PC-3 (cell line): ENCODE measurements at regions not wholly inside any gene's neighbourhood (a gene's known extent, or its start where the extent isn't known, plus 50 kb on each side); places are given as distances from the start of the nearest gene placed in this dataset.

Experiments
- ATAC-seq: fragments of 200-7000 bp; cut with Tn5 transposase; 2 replicates; pipeline ENCODE4 v1.9.1; 2020; ENCODE audit warnings: mild to moderate bottlenecking, moderate library complexity
- BruUV-seq: library from RNA; stranded (reverse); fragments of 400-500 nt; replicated peaks from 2 replicates; lab custom pipeline; 2021; lab: Mats Ljungman, UMichigan
- CTCF ChIA-PET: fragments of 300-600 bp; sonication (Branson Sonifier 250); formaldehyde crosslinking; loops from one replicate; lab custom pipeline; 2022; ENCODE audit warnings: antibody characterized with exemption; lab: Charles Lee
- POLR2A ChIA-PET: fragments of 300-600 bp; sonication (Branson Sonifier 250); formaldehyde crosslinking; loops from one replicate; lab custom pipeline; 2022; ENCODE audit warnings: antibody characterized with exemption; ENCODE audit not compliant: unreplicated experiment; lab: Charles Lee
- DNase-seq: peaks from one replicate; pipeline ENCODE4 v3.0.0-alpha.2; 2015
- H2AFZ ChIP-seq: fragments of 300-600 bp; sonication (generic); 2 replicates; pipeline ENCODE4 v1.6.0; 2016; ENCODE audit warnings: antibody characterized with exemption, low read length
- H3F3A ChIP-seq: fragments of 300-600 bp; sonication (generic); one replicate; pipeline ENCODE4 v1.6.0; 2017; ENCODE audit warnings: antibody characterized with exemption, low read length, control low read depth, mild to moderate bottlenecking; ENCODE audit not compliant: unreplicated experiment
- H3K27ac ChIP-seq: fragments of 300-600 bp; sonication (generic); 2 replicates; pipeline ENCODE4 v1.5.1; 2016; ENCODE audit warnings: mild to moderate bottlenecking, low read length
- H3K27me3 ChIP-seq: fragments of 300-600 bp; sonication (generic); 2 replicates; pipeline ENCODE4 v1.6.1; 2016; ENCODE audit warnings: low read length, mixed read lengths
- H3K36me3 ChIP-seq: fragments of 300-600 bp; sonication (generic); 2 replicates; pipeline ENCODE4 v1.6.1; 2016; ENCODE audit warnings: low read depth, mixed run types, low read length, mixed read lengths
- H3K4me1 ChIP-seq: fragments of 300-600 bp; sonication (generic); 2 replicates; pipeline ENCODE4 v1.5.1; 2016; ENCODE audit warnings: low read length; ENCODE audit not compliant: insufficient read depth
- H3K4me2 ChIP-seq: fragments of 300-600 bp; sonication (generic); 2 replicates; pipeline ENCODE4 v1.6.0; 2016; ENCODE audit warnings: low read length
- H3K4me3 ChIP-seq: fragments of 300-600 bp; sonication (generic); 2 replicates; pipeline ENCODE4 v1.5.1; 2016; ENCODE audit warnings: mild to moderate bottlenecking, low read length, mixed read lengths
- H3K79me2 ChIP-seq: fragments of 300-600 bp; sonication (generic); 2 replicates; pipeline ENCODE4 v1.6.1; 2017; ENCODE audit warnings: low read length, mixed read lengths
- H3K9ac ChIP-seq: fragments of 300-600 bp; sonication (generic); 2 replicates; pipeline ENCODE4 v1.6.0; 2016; ENCODE audit warnings: mild to moderate bottlenecking, low read length
- H3K9me2 ChIP-seq: fragments of 300-600 bp; sonication (generic); replicated peaks from 2 replicates; pipeline ENCODE4 v1.6.1; 2016; ENCODE audit warnings: mixed run types, low read length, mixed read lengths
- H3K9me3 ChIP-seq: fragments of 300-600 bp; sonication (generic); 2 replicates; pipeline ENCODE4 v1.6.1; 2016; ENCODE audit warnings: low read length, mixed read lengths
- H4K20me1 ChIP-seq: fragments of 300-600 bp; sonication (generic); 2 replicates; pipeline ENCODE4 v1.6.1; 2016; ENCODE audit warnings: low read length, mixed read lengths
- EZH2 ChIP-seq: fragments of 300-600 bp; sonication (generic); IDR thresholded peaks from one replicate; pipeline ENCODE4 v1.6.1; 2017; ENCODE audit warnings: antibody characterized with exemption, mild to moderate bottlenecking, low read length; ENCODE audit not compliant: unreplicated experiment
- EZH2phosphoT487 ChIP-seq: fragments of 300-600 bp; sonication (generic); IDR thresholded peaks from 2 replicates; pipeline ENCODE4 v1.6.1; 2018; ENCODE audit warnings: mild to moderate bottlenecking, antibody characterized with exemption, low read length, borderline replicate concordance
- intact Hi-C: fragments of 100-400 bp; cut with micrococcal nuclease; formaldehyde crosslinking; loops from 2 replicates; pipeline ENCODE4 v1.9.0; 2023
- TF ChIP-seq, protein P1 (sequence below): fragments of 300-600 bp; sonication (generic); conservative IDR thresholded peaks from 2 replicates; pipeline ENCODE4 v1.5.1; 2017; ENCODE audit warnings: antibody characterized with exemption, low read depth, mild to moderate bottlenecking, low read length

DNA sequence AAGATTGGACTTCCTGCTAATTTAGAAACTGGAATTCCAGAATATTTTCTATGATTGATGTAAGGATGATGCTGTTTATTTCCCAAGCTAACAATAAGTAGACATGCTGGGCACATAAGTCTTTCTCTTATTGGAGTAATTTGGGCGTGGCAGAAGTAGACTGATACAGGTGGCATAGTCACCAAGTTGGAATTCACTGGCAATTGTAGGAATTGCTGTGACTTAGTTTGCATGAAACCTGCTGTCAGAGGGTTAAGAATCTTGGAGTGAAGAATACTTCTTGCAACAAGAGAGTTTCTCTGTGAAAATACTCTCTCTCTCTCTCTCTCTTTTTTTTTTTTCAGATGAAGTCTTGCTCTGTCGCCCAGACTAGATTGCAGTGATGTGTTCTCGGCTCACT is 569.7 kb downstream of the REEP3 start:
- TF ChIP-seq EZH2 (no peak), EZH2phosphoT487 (no peak)
- TF ChIP-seq, protein P1, sequence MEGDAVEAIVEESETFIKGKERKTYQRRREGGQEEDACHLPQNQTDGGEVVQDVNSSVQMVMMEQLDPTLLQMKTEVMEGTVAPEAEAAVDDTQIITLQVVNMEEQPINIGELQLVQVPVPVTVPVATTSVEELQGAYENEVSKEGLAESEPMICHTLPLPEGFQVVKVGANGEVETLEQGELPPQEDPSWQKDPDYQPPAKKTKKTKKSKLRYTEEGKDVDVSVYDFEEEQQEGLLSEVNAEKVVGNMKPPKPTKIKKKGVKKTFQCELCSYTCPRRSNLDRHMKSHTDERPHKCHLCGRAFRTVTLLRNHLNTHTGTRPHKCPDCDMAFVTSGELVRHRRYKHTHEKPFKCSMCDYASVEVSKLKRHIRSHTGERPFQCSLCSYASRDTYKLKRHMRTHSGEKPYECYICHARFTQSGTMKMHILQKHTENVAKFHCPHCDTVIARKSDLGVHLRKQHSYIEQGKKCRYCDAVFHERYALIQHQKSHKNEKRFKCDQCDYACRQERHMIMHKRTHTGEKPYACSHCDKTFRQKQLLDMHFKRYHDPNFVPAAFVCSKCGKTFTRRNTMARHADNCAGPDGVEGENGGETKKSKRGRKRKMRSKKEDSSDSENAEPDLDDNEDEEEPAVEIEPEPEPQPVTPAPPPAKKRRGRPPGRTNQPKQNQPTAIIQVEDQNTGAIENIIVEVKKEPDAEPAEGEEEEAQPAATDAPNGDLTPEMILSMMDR = no peak
- POLR2A ChIA-PET = no interaction called here
- H4K20me1 ChIP-seq = no peaks in the 10 kb centered on the region
- ATAC-seq = peak; percentile 44; the same call in 1 of the 2 replicates
- CTCF ChIA-PET = no interaction called here
- peak overlapping the region; percentile 5; the same call in 1 of the 2 replicates for H3K4me2 ChIP-seq
- no peak overlapping the region for H2AFZ ChIP-seq
- H3K9me2 ChIP-seq = no peaks in the 10 kb centered on the region
- H3K9me3 ChIP-seq = no peaks in the 10 kb centered on the region
- H3K9ac ChIP-seq = no peak overlapping the region
- H3K27me3 ChIP-seq = no peaks in the 10 kb centered on the region
- DNase-seq = peak; percentile 85
- H3K4me1 ChIP-seq = peaks cover 32% of the 10 kb centered on the region
- no TSS peak for BruUV-seq
- H3K4me3 ChIP-seq = no peak overlapping the region
- H3K36me3 ChIP-seq = no peaks in the 10 kb centered on the region
- intact Hi-C loops = loop anchor here (2.0 kb wide), 1 partner anchor 50 kb away; no protein-coding TSS in a partner anchor
- H3K79me2 ChIP-seq = no peaks in the 10 kb centered on the region
- no peak overlapping the region for H3K27ac ChIP-seq
- no peaks in the 10 kb centered on the region for H3F3A ChIP-seq

DNA sequence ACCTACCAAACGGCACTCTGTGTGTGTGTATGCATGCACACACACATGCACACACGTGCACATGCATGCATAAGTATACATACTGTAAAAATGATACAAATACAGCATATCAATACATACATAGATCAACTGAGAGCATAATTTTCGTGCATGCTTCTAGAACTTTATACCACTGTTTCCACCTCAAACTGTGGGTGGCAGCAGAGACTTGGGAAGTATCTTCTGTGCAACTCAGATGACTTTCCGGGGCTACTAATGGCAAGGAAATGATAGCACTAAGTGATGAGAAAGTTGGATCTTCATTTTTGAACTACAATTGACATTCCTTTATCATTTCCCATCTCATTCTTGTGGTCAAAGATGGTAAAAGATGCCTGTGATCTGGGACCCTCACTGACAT is 570.7 kb downstream of the REEP3 start:
- Histone ChIP-seq H3K9ac (no peak overlapping the region), H3K27me3 (no peaks in the 10 kb centered on the region), H2AFZ (no peak overlapping the region; the same call in 1 of the 2 replicates), H3K4me3 (no peak overlapping the region), H3F3A (no peaks in the 10 kb centered on the region), H3K9me3 (no peaks in the 10 kb centered on the region), H3K79me2 (no peaks in the 10 kb centered on the region), H3K9me2 (no peaks in the 10 kb centered on the region), H3K27ac (no peak overlapping the region), H3K4me1 (peaks cover 35% of the 10 kb centered on the region), H4K20me1 (no peaks in the 10 kb centered on the region), H3K36me3 (no peaks in the 10 kb centered on the region), H3K4me2 (no peak overlapping the region)
- DNase-seq (peak; percentile 72), ATAC-seq (peak; percentile 40)
- ChIA-PET POLR2A (no interaction called here), CTCF (no interaction called here)
- no peak for TF ChIP-seq EZH2
- no peak for TF ChIP-seq EZH2phosphoT487
- TF ChIP-seq, protein P1 = peak; percentile 86
- intact Hi-C loops = loop anchor here (1.0 to 2.0 kb wide), 3 partner anchors 51 to 288 kb away; no protein-coding TSS in a partner anchor
- no TSS peak for BruUV-seq

DNA sequence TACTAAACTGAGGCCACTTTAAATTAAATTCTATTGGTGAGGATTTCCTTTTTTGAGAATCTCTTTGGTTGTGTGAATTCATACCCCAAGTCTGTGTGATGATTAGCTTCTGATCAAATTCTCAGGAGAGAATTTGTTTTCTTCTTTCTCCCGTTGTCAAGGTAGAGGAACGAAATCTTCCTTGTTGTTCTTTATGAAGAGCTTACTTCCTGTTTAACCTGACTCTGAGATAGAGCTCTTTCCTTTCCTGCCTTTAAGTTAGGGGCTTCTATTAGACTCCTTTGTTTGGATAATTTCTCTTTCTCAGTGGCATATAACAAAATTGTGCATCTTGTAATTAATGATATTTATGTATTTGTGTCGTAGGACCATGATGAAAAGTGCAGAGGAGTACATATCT is 572.1 kb downstream of the REEP3 start:
- ChIA-PET CTCF (interaction anchor here (0.6 kb wide), 2 partner anchors 68 to 412 kb away, joined by 3 to 4 read pairs; no protein-coding TSS in a partner anchor), POLR2A (no interaction called here)
- Histone ChIP-seq H3K27ac (peak overlapping the region; percentile 13; the same call in 1 of the 2 replicates), H2AFZ (no peak overlapping the region), H3F3A (no peaks in the 10 kb centered on the region), H3K4me2 (peak overlapping the region; percentile 42; the same call in 1 of the 2 replicates), H3K9me3 (no peaks in the 10 kb centered on the region), H3K4me1 (peaks cover 42% of the 10 kb centered on the region), H4K20me1 (no peaks in the 10 kb centered on the region), H3K27me3 (no peaks in the 10 kb centered on the region), H3K4me3 (no peak overlapping the region), H3K36me3 (no peaks in the 10 kb centered on the region), H3K9ac (no peak overlapping the region), H3K79me2 (no peaks in the 10 kb centered on the region), H3K9me2 (no peaks in the 10 kb centered on the region)
- intact Hi-C loops = no loop called here
- TF ChIP-seq EZH2 (no peak), EZH2phosphoT487 (no peak)
- TF ChIP-seq, protein P1 = no peak
- ATAC-seq (no peak), DNase-seq (no peak)
- no TSS peak for BruUV-seq
